ENCODE measurements at regions not wholly inside any gene's neighbourhood (a gene's known extent, or its start where the extent isn't known, plus 50 kb on each side); places are given as distances from the start of the nearest gene placed in this dataset.

DNA sequence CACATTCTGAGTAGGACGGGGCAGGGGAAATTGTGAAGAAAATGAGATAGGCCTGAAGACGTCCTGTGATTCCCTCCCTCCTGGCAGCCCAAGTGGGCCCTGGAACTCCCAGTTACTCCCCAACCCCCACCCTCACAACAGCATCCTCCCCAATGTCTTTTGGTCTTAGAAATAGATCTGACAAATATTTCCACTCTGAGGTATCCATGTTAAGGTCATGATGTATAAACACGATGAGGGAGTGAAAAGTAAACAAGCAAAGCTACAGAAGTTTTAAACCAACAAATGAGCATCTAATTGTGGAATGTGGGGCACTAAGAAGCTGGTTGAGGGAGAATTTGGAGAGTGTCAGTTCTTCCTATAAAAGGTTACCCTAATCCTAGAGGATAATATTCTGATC is 103.7 kb upstream of the AADACL2 start:
- no peak overlapping the region for H4K91ac ChIP-seq (replicated peaks; ENCODE audit: insufficient read length, low read length)
- H4K5ac ChIP-seq (ENCODE audit: insufficient read length, low read depth, low read length): no peak overlapping the region
- no peak overlapping the region for H3K4me3 ChIP-seq (ENCODE audit: extremely low read depth in 1 of 4, insufficient read depth in 2 of 4, low read depth in 3 of 4, low read length in 4 of 4)
- no peaks in the 10 kb centered on the region for H4K20me1 ChIP-seq (replicated peaks in 1 of 2; ENCODE audit: control insufficient read depth in 1 of 2, insufficient read depth in 2 of 2, low read length in 2 of 2)
- H3K23me2 ChIP-seq (ENCODE audit: low read depth, low read length): no peaks in the 10 kb centered on the region
- no peak overlapping the region for H2AK5ac ChIP-seq (ENCODE audit: low read depth, low read length)
- no peak overlapping the region for H3K4ac ChIP-seq (replicated peaks; ENCODE audit: insufficient read length, low read depth, low read length)
- H3K4me2 ChIP-seq (ENCODE audit: insufficient read depth in 1 of 2, low read depth in 2 of 2, low read length in 2 of 2): no peak overlapping the region
- ChIA-PET CTCF (ENCODE audit: partially characterized antibody) (interaction anchor here (0.6 to 1.1 kb wide), 2 partner anchors 11 to 283 kb away, joined by 3 read pairs; no protein-coding TSS in a partner anchor), POLR2A (ENCODE audit: partially characterized antibody) (no interaction called here)
- H3K79me2 ChIP-seq (ENCODE audit: control insufficient read depth in 1 of 2, insufficient read depth in 2 of 2, low read length in 2 of 2): no peaks in the 10 kb centered on the region
- H2BK15ac ChIP-seq (ENCODE audit: low read length): no peak overlapping the region
- no peak for TF ChIP-seq MAFK (IDR thresholded peaks at IDR 0.05; ENCODE audit: low read depth, low read length)
- TF ChIP-seq SIN3A (conservative IDR thresholded peaks at IDR 0.05 in 1 of 2, IDR thresholded peaks at IDR 0.05 in 1 of 2; ENCODE audit: low read depth in 1 of 2, low read length in 2 of 2): no peak
- no peak for TF ChIP-seq SIRT6 (IDR thresholded peaks at IDR 0.05; ENCODE audit: low read length)
- TF ChIP-seq RBBP5 (IDR thresholded peaks at IDR 0.05; ENCODE audit: borderline replicate concordance, low read depth, low read length): no peak
- TF ChIP-seq BCL11A (IDR thresholded peaks at IDR 0.05; ENCODE audit: low read depth in 2 of 2, low read length in 2 of 2): no peak
- no peak overlapping the region for H2BK12ac ChIP-seq (ENCODE audit: low read depth, low read length)
- H2BK20ac ChIP-seq (ENCODE audit: low read length): no peak overlapping the region
- no peak overlapping the region for H3K9ac ChIP-seq (replicated peaks in 1 of 4; ENCODE audit: extremely low read depth in 1 of 4, low read depth in 3 of 4, low read length in 3 of 4)
- no peak overlapping the region for H2BK120ac ChIP-seq (replicated peaks; ENCODE audit: low read depth, low read length)
- no peak overlapping the region for H3K23ac ChIP-seq (ENCODE audit: insufficient read length)
- DNase-seq (ENCODE audit: low read depth in 1 of 2, low spot score in 2 of 2) (no peak), FAIRE-seq (no peak)
- no peaks in the 10 kb centered on the region for H3K79me1 ChIP-seq (ENCODE audit: low read depth, low read length)
- no peaks in the 10 kb centered on the region for H3K9me3 ChIP-seq (ENCODE audit: insufficient read depth in 2 of 2, low read depth in 1 of 2, low read length in 1 of 2)
- H2AFZ ChIP-seq (ENCODE audit: low read length): no peak overlapping the region
- 97% methylated on average over 3 of the region's 3 CpGs; no CpG with 5 or more reads in 1 of the 2 experiments for WGBS, 2 experiments (ENCODE audit: extremely low coverage in 1 of 2, insufficient coverage in 1 of 2, insufficient read length in 1 of 2, insufficient replicate concordance in 2 of 2, low coverage in 1 of 2, low lambda C conversion rate in 2 of 2, missing lambda C conversion rate in 1 of 2)
- no peak overlapping the region for H3K27ac ChIP-seq (ENCODE audit: low read depth, low read length)
- H3K14ac ChIP-seq (ENCODE audit: insufficient read length): no peak overlapping the region
- no peak overlapping the region for H2BK5ac ChIP-seq (ENCODE audit: low read depth, low read length)
- H4K8ac ChIP-seq (ENCODE audit: extremely low read depth, insufficient read depth, low read length): no peak overlapping the region
- no peaks in the 10 kb centered on the region for H3K27me3 ChIP-seq (replicated peaks in 1 of 4; ENCODE audit: control insufficient read depth in 3 of 4, extremely low read depth in 1 of 4, insufficient read depth in 3 of 4, low read length in 3 of 4)
- no peak overlapping the region for H3K56ac ChIP-seq (replicated peaks; ENCODE audit: insufficient read length, low read depth, low read length)
- no peaks in the 10 kb centered on the region for H3K36me3 ChIP-seq (ENCODE audit: control insufficient read depth in 2 of 4, insufficient read depth in 4 of 4, low read length in 3 of 4)
- no peaks in the 10 kb centered on the region for H3K4me1 ChIP-seq (replicated peaks in 1 of 4; ENCODE audit: control insufficient read depth in 3 of 4, insufficient read depth in 4 of 4, low read length in 3 of 4)
- H3K18ac ChIP-seq (ENCODE audit: extremely low read depth, low read length): no peak overlapping the region
